Lower lobe of right lung (tissue), 2 donors: ENCODE measurements at regions not wholly inside any gene's neighbourhood (a gene's known extent, or its start where the extent isn't known, plus 50 kb on each side); places are given as distances from the start of the nearest gene placed in this dataset.

Experiments
- ATAC-seq, 2 donors: fragments of 200-7000 bp; cut with Tn5 transposase; one replicate each; pipeline ENCODE4 v1.9.1; 2020 to 2022; ENCODE audit warnings: mild to moderate bottlenecking in 2 of 2, moderate library complexity in 2 of 2
- DNase-seq: peaks from one replicate; pipeline ENCODE4 v3.0.0-alpha.2; 2020
- H3K27ac ChIP-seq: fragments of 200-600 bp; one replicate; pipeline ENCODE4 v1.8.0; 2022
- H3K27me3 ChIP-seq: fragments of 200-600 bp; one replicate; pipeline ENCODE4 v1.8.0; 2022; ENCODE audit warnings: low read depth
- H3K36me3 ChIP-seq: fragments of 200-600 bp; one replicate; pipeline ENCODE4 v1.8.0; 2022; ENCODE audit warnings: mild to moderate bottlenecking
- H3K4me1 ChIP-seq: fragments of 200-600 bp; one replicate; pipeline ENCODE4 v1.8.0; 2022
- H3K4me3 ChIP-seq: fragments of 200-600 bp; one replicate; pipeline ENCODE4 v1.8.0; 2022; ENCODE audit warnings: mild to moderate bottlenecking
- H3K9me3 ChIP-seq: fragments of 200-600 bp; one replicate; pipeline ENCODE4 v1.8.0; 2022
- intact Hi-C: fragments of 100-400 bp; cut with DNase I; formaldehyde crosslinking; loops from one replicate; pipeline ENCODE4 v1.11.0; 2022
- TF ChIP-seq, protein P1 (sequence below): fragments of 200-600 bp; IDR thresholded peaks from one replicate; pipeline ENCODE4 v1.8.0; 2022; ENCODE audit warnings: antibody characterized with exemption, mild to moderate bottlenecking
- donor health status: DM: no; HTN: yes; CAD: no; lungs with severe emphysema.

DNA sequence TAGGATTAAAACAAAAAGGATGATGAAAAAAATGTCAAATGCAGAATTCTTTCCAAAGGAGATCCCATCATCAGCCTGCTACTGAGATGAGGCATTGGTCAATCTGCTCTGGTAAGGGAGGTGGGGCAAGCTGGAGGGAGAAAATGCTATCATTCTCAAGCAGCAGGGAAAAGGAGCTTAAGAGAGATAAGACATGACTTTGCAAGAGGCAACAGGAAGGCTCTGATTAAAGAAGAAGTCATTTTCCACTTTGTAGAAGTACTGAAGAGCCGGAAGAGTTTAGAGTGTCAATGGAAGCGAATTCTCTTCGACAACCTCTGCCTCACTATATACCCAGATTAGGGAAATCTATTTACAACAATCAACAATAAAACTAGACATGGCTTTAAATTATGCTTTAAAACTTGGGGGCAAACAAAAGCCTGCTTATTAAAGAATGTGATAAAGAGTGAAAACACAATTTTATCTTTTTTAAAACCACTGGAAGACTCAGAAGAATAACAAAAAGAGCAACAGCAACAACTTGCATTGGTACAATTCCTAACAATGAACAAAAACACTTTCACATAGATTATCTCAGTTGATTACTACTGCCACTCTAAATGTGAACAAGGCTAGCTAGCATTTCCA lies 81.8 kb upstream of the NANOGP8 start:
- no peak for DNase-seq
- H3K9me3 ChIP-seq: no peaks in the 10 kb centered on the region
- intact Hi-C loops: no loop called here
- no peaks in the 10 kb centered on the region for H3K4me1 ChIP-seq
- H3K27ac ChIP-seq: no peak overlapping the region
- H3K27me3 ChIP-seq: no peaks in the 10 kb centered on the region
- no peak for ATAC-seq
- H3K36me3 ChIP-seq: no peaks in the 10 kb centered on the region
- no peak overlapping the region for H3K4me3 ChIP-seq
- TF ChIP-seq, protein P1, sequence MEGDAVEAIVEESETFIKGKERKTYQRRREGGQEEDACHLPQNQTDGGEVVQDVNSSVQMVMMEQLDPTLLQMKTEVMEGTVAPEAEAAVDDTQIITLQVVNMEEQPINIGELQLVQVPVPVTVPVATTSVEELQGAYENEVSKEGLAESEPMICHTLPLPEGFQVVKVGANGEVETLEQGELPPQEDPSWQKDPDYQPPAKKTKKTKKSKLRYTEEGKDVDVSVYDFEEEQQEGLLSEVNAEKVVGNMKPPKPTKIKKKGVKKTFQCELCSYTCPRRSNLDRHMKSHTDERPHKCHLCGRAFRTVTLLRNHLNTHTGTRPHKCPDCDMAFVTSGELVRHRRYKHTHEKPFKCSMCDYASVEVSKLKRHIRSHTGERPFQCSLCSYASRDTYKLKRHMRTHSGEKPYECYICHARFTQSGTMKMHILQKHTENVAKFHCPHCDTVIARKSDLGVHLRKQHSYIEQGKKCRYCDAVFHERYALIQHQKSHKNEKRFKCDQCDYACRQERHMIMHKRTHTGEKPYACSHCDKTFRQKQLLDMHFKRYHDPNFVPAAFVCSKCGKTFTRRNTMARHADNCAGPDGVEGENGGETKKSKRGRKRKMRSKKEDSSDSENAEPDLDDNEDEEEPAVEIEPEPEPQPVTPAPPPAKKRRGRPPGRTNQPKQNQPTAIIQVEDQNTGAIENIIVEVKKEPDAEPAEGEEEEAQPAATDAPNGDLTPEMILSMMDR: no peak

GRCh38 chr15:35161694-35162093 lies 76.6 kb upstream of the NANOGP8 start:
- H3K9me3 ChIP-seq: no peaks in the 10 kb centered on the region
- no peak overlapping the region for H3K27ac ChIP-seq
- no peak for ATAC-seq
- TF ChIP-seq, protein P1: no peak
- H3K4me3 ChIP-seq: no peak overlapping the region
- intact Hi-C loops: no loop called here
- H3K4me1 ChIP-seq: no peaks in the 10 kb centered on the region
- no peaks in the 10 kb centered on the region for H3K36me3 ChIP-seq
- H3K27me3 ChIP-seq: no peaks in the 10 kb centered on the region
- no peak for DNase-seq

DNA sequence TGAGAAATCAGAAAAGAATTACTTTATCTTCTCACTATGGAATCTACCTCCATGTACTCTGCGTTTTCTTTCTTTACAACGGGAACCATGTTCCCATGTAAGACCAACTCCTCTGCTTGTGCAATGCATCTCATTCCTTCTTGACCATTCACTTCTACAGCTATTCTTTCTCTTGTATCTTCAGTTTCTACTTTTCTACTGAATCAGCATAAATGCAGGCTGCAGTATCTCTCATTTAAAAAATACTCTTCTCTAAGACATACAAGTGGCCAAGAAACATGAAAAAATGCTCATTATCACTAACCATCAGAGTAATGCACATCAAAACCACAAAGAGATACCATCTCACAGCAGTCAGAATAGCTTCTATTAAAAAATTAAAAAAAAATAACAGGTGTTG lies 74.1 kb upstream of the NANOGP8 start:
- Histone ChIP-seq H3K27ac (no peak overlapping the region), H3K27me3 (no peaks in the 10 kb centered on the region), H3K4me3 (no peak overlapping the region), H3K4me1 (no peaks in the 10 kb centered on the region), H3K9me3 (no peaks in the 10 kb centered on the region), H3K36me3 (no peaks in the 10 kb centered on the region)
- no peak for ATAC-seq
- intact Hi-C loops: no loop called here
- TF ChIP-seq, protein P1: no peak
- no peak for DNase-seq

GRCh38 chr15:35151782-35152181 lies 66.7 kb upstream of the NANOGP8 start:
- TF ChIP-seq, protein P1: no peak
- Histone ChIP-seq H3K9me3 (no peaks in the 10 kb centered on the region), H3K4me1 (no peaks in the 10 kb centered on the region), H3K4me3 (no peak overlapping the region), H3K27ac (no peak overlapping the region), H3K36me3 (no peaks in the 10 kb centered on the region), H3K27me3 (no peaks in the 10 kb centered on the region)
- no peak for ATAC-seq
- no peak for DNase-seq
- intact Hi-C loops: no loop called here

DNA sequence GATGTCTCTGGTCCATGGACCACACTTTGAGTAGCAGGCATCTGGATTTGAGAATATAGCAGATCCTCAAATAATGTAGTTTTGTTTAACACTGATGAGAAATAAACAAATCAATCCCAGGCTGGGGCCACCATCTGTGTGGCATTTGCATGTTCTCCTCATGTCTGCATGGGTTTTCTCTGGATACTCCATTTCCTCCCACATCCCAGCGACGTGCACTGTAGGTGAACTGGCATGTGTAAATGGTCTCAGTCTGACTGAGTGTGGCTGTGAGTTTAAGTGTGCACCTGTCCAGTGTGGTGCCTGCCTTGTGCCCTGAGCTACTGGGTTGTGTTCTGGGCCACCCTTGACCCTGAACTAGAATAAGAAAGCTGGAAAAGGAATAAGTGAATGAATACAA lies 66.3 kb upstream of the NANOGP8 start:
- no peak overlapping the region for H3K27ac ChIP-seq
- DNase-seq (no peak), ATAC-seq (no peak)
- no peaks in the 10 kb centered on the region for H3K4me1 ChIP-seq
- no peaks in the 10 kb centered on the region for H3K27me3 ChIP-seq
- TF ChIP-seq, protein P1: no peak
- H3K9me3 ChIP-seq: no peaks in the 10 kb centered on the region
- no peaks in the 10 kb centered on the region for H3K36me3 ChIP-seq
- H3K4me3 ChIP-seq: no peak overlapping the region
- intact Hi-C loops: no loop called here
